IMR-90 (cell line): ENCODE measurements at regions not wholly inside any gene's neighbourhood (a gene's known extent, or its start where the extent isn't known, plus 50 kb on each side); places are given as distances from the start of the nearest gene placed in this dataset.

ENCODE experiments used
- CEBPB ChIP-seq: IDR thresholded peaks from 2 replicates; pipeline ENCODE4 v1.6.1; 2012; ENCODE audit warnings: low read depth, low read length, improper control_type of control experiment
- CTCF ChIP-seq: conservative IDR thresholded peaks from 2 replicates; pipeline ENCODE4 v1.5.1; 2012; ENCODE audit warnings: mild to moderate bottlenecking, low read depth, low read length, improper control_type of control experiment
- ELK1 ChIP-seq: fragments of 150-350 bp; IDR thresholded peaks from 2 replicates; pipeline ENCODE4 v1.6.1; 2016; ENCODE audit warnings: low read depth, mild to moderate bottlenecking, low read length, moderate library complexity, borderline replicate concordance
- POLR2A ChIP-seq: IDR thresholded peaks from 2 replicates; pipeline ENCODE4 v1.6.1; 2012; ENCODE audit warnings: mild to moderate bottlenecking, low read depth, low read length
- SMC3 ChIP-seq: fragments of 150-350 bp; IDR thresholded peaks from 2 replicates; pipeline ENCODE4 v1.6.1; 2016; ENCODE audit warnings: low read depth, mild to moderate bottlenecking, antibody characterized with exemption, low read length, moderate library complexity

GRCh38 chr7:13673290-13673689 is 316.2 kb downstream of the ETV1 start:
- TF ChIP-seq CTCF (no peak), POLR2A (no peak), CEBPB (no peak), SMC3 (no peak), ELK1 (no peak)
